DMS153 (cell line): ENCODE measurements at regions not wholly inside any gene's neighbourhood (a gene's known extent, or its start where the extent isn't known, plus 50 kb on each side); places are given as distances from the start of the nearest gene placed in this dataset.

Experiments
- DNase-seq: peaks from one replicate; lab custom pipeline; 2025; lab: John Stamatoyannopoulos, UW

- no peak for DNase-seq
Measured at GRCh38 chr1:118246646-118247045, 61.6 kb upstream of the SPAG17 start.

DNA sequence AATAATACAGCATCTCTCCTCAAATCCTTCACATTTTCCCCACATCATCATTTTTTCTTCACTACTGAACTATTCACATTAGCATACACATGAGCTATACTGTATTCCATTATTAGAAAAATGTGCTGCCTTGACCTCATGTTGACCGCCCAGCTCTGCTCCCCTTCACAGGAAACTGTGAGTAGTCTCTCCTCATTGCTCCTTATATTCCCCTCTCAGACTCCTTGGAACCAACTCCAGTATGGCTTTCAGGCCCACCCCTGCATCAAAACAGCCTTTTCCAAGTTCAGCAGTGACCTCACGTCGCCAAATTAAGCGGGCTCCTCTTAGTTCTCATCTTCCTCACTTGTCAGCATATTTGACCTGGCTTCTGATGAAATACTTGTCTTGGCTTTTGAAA, 59.2 kb upstream of the SPAG17 start:
- DNase-seq, result no peak

DNA sequence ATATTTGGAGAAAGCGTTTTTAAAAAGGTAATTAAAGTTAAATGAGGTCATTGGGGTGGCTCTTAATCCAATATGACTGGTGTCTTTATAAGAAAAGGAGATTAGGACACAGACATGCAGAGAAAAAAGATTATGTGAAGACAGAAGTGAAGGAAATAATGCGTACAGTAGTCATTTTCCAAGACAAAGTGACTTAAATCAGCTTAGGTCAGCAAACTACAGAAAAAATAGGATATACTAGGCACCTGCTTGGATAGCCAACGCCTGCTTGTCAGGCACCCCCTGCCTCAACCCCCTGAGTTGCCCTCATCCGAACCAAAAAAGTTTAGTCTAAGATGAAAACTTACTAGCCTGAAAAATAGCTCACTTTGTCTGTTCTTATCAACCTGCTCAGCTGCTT, 58.2 kb upstream of the SPAG17 start:
- no peak for DNase-seq
